Calu3 (cell line): ENCODE measurements at regions not wholly inside any gene's neighbourhood (a gene's known extent, or its start where the extent isn't known, plus 50 kb on each side); places are given as distances from the start of the nearest gene placed in this dataset.

ENCODE experiments used
- BruUV-seq: library from RNA; stranded (reverse); fragments of 400-500 nt; replicated peaks from 2 replicates; lab custom pipeline; 2021; lab: Mats Ljungman, UMichigan
- CTCF ChIA-PET: fragments of 300-600 bp; sonication (Branson Sonifier 250); formaldehyde crosslinking; loops from one replicate; lab custom pipeline; 2022; ENCODE audit warnings: antibody characterized with exemption; lab: Charles Lee
- DNase-seq: peaks from one replicate; pipeline ENCODE4 v3.0.0; 2022
- H3K27ac Mint-ChIP-seq: one replicate; pipeline ENCODE4 v1.8.0; 2022; ENCODE audit warnings: mixed read lengths; ENCODE audit not compliant: unreplicated experiment
- H3K27me3 Mint-ChIP-seq: one replicate; pipeline ENCODE4 v1.8.0; 2022; ENCODE audit warnings: mixed read lengths; ENCODE audit not compliant: unreplicated experiment
- H3K36me3 Mint-ChIP-seq: one replicate; pipeline ENCODE4 v1.8.0; 2022; ENCODE audit warnings: mild to moderate bottlenecking, moderate library complexity, mixed read lengths; ENCODE audit not compliant: insufficient read depth, unreplicated experiment
- H3K4me1 Mint-ChIP-seq: one replicate; pipeline ENCODE4 v1.8.0; 2022; ENCODE audit warnings: mild to moderate bottlenecking, low read depth, mixed read lengths; ENCODE audit not compliant: unreplicated experiment
- H3K4me3 Mint-ChIP-seq: one replicate; pipeline ENCODE4 v1.8.0; 2022; ENCODE audit warnings: mild to moderate bottlenecking, low read depth, moderate library complexity, mixed read lengths; ENCODE audit not compliant: unreplicated experiment
- H3K9me3 Mint-ChIP-seq: one replicate; pipeline ENCODE4 v1.8.0; 2022; ENCODE audit warnings: low read depth, mixed read lengths; ENCODE audit not compliant: unreplicated experiment
- intact Hi-C: fragments of 100-400 bp; cut with micrococcal nuclease; formaldehyde crosslinking; loops from one replicate; pipeline ENCODE4 v1.10.0; 2022; ENCODE audit not compliant: unreplicated experiment
- TF ChIP-seq, protein P1 (sequence below): fragments of 200-600 bp; IDR thresholded peaks from one replicate; pipeline ENCODE4 v1.8.0; 2022; ENCODE audit warnings: antibody characterized with exemption; ENCODE audit not compliant: unreplicated experiment

DNA sequence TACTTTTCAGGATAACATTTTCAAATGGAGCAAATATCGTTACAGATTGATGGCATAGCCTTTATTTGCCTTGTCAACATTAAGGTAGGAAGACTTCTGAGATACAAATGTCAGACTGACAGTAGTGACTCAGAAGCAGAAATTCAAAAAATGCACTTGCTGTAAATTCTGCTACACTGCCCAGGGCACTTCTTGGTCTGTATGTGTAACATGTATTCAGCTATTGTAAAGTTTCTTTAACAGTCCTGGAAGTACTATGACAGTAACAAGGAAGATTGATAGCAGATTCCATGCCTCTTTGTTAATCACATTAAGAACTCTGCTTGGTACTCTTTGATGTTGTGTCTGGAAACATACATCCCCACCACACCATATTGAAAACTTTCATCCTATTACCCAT, 69.6 kb upstream of the PCDH18 start:
- no peaks in the 10 kb centered on the region for H3K9me3 Mint-ChIP-seq
- no TSS peak for BruUV-seq
- no peak for DNase-seq
- TF ChIP-seq, protein P1, sequence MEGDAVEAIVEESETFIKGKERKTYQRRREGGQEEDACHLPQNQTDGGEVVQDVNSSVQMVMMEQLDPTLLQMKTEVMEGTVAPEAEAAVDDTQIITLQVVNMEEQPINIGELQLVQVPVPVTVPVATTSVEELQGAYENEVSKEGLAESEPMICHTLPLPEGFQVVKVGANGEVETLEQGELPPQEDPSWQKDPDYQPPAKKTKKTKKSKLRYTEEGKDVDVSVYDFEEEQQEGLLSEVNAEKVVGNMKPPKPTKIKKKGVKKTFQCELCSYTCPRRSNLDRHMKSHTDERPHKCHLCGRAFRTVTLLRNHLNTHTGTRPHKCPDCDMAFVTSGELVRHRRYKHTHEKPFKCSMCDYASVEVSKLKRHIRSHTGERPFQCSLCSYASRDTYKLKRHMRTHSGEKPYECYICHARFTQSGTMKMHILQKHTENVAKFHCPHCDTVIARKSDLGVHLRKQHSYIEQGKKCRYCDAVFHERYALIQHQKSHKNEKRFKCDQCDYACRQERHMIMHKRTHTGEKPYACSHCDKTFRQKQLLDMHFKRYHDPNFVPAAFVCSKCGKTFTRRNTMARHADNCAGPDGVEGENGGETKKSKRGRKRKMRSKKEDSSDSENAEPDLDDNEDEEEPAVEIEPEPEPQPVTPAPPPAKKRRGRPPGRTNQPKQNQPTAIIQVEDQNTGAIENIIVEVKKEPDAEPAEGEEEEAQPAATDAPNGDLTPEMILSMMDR: no peak
- H3K27ac Mint-ChIP-seq: no peak overlapping the region
- H3K36me3 Mint-ChIP-seq: no peaks in the 10 kb centered on the region
- CTCF ChIA-PET: no interaction called here
- intact Hi-C loops: no loop called here
- no peaks in the 10 kb centered on the region for H3K27me3 Mint-ChIP-seq
- H3K4me3 Mint-ChIP-seq: no peak overlapping the region
- H3K4me1 Mint-ChIP-seq: no peaks in the 10 kb centered on the region

DNA sequence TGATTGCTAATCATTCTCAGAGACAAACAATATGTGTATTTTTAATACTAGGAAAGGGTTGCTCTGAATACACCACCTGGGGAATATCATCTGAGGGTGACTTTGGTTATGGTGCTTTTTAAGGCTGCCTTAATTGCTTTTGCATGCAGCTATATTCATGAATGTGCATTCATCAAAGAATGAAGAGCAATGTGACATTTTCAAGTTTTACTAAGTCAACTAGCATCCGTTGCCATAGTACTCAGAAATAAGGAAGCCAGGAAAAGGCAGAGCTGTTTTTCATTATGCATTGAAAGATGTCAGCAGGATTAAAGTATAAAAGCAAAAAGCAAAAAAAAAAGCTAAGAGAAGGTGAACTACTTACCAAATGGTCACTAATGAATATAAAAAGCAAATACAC, 67.4 kb upstream of the PCDH18 start:
- no peak overlapping the region for H3K27ac Mint-ChIP-seq
- no peak overlapping the region for H3K4me3 Mint-ChIP-seq
- no peaks in the 10 kb centered on the region for H3K36me3 Mint-ChIP-seq
- peaks cover 2% of the 10 kb centered on the region for H3K9me3 Mint-ChIP-seq
- CTCF ChIA-PET: no interaction called here
- BruUV-seq: no TSS peak
- TF ChIP-seq, protein P1: no peak
- no peaks in the 10 kb centered on the region for H3K4me1 Mint-ChIP-seq
- intact Hi-C loops: no loop called here
- H3K27me3 Mint-ChIP-seq: no peaks in the 10 kb centered on the region
- DNase-seq: no peak

DNA sequence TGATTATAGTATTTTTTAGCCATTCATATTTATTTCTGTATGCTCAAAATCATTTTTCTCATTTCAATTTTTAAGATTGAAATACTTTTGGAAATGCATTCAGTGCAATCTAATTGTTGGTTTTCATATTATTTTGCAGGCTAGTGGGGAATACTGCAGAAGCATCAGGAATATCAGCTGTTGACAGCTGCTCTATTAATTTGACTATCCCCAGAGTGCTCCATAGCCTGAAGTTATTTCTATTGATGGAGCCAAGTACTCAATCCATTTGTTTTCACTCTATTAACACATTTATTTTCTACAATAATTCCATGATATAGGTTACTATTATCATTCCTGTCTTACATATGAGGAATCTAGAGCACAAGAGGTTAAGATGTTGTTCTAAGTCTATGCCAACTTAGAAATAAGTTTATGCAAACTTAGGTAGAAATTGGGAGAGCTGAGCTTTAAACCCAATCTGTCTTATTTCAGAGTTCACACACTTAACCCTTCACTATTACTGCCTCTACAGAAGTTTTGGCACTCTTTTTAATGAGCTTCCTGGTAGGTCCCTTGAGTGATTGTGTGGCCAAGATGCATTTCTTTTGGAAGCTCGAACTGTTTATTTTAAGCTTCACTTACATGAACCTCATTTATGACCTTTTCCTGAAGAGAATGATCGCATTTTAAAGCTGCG, 65.6 kb upstream of the PCDH18 start:
- H3K4me3 Mint-ChIP-seq: no peak overlapping the region
- H3K36me3 Mint-ChIP-seq: no peaks in the 10 kb centered on the region
- intact Hi-C loops: no loop called here
- no peaks in the 10 kb centered on the region for H3K27me3 Mint-ChIP-seq
- DNase-seq: no peak
- H3K9me3 Mint-ChIP-seq: peaks cover 2% of the 10 kb centered on the region
- H3K4me1 Mint-ChIP-seq: no peaks in the 10 kb centered on the region
- TF ChIP-seq, protein P1: no peak
- CTCF ChIA-PET: no interaction called here
- no peak overlapping the region for H3K27ac Mint-ChIP-seq
- no TSS peak for BruUV-seq

DNA sequence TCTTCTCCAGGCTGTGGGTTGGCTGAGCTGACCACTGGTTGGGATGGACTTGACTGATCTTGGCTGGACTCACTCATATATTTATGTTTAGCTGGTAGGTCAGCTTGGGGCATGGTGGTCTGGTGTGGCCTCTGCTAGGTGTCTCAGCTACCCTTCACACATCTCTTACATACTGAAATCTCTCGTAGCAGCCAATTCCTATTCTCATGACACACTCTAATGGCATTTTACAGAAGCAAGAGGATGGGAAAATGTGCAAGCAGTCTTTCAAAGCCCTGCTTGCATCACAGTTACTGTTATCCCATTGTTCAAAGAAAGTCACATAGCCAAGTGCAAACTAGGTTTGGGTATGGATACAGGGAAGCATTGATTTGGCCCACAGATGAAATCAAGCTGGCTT, 55.5 kb upstream of the PCDH18 start:
- TF ChIP-seq, protein P1: no peak
- no peaks in the 10 kb centered on the region for H3K9me3 Mint-ChIP-seq
- no peaks in the 10 kb centered on the region for H3K27me3 Mint-ChIP-seq
- no peak overlapping the region for H3K4me3 Mint-ChIP-seq
- no peaks in the 10 kb centered on the region for H3K36me3 Mint-ChIP-seq
- no peak overlapping the region for H3K27ac Mint-ChIP-seq
- CTCF ChIA-PET: no interaction called here
- H3K4me1 Mint-ChIP-seq: no peaks in the 10 kb centered on the region
- BruUV-seq: no TSS peak
- DNase-seq: no peak
- intact Hi-C loops: no loop called here
